ENCODE measurements at regions not wholly inside any gene's neighbourhood (a gene's known extent, or its start where the extent isn't known, plus 50 kb on each side); places are given as distances from the start of the nearest gene placed in this dataset.
"Not testable (repeated sequence)": the region's sequence is repeated elsewhere in the genome, so short reads cannot be mapped to it uniquely, and the experiment has no call there.

- Histone ChIP-seq H3K9me3 (ENCODE audit: control insufficient read depth, insufficient read depth, low read length) (no peaks in the 10 kb centered on the region), H3K27ac (ENCODE audit: low read depth, low read length) (no peak overlapping the region), H3K36me3 (ENCODE audit: control insufficient read depth, insufficient read depth, low read length) (no peaks in the 10 kb centered on the region), H3K4me1 (ENCODE audit: control insufficient read depth, insufficient read depth, low read length) (no peaks in the 10 kb centered on the region), H3K27me3 (ENCODE audit: control insufficient read depth, insufficient read depth, low read length) (no peaks in the 10 kb centered on the region), H3K4me3 (ENCODE audit: low read depth, low read length) (no peak overlapping the region)
- peak in 1 of 6 donors; percentile 20 for DNase-seq (ENCODE audit: low read depth in 4 of 6, low spot score in 6 of 6)
- WGBS (ENCODE audit: insufficient coverage) = no CpG with 5 or more reads among the region's 6 CpGs
Observed at GRCh38 chr7:68399991-68400590, 1198.2 kb upstream of the AUTS2 start.

GRCh38 chr7:68400783-68401182 lies 1197.5 kb upstream of the AUTS2 start:
- 87% methylated on average over 3 of the region's 3 CpGs for WGBS (ENCODE audit: insufficient coverage)
- DNase-seq (ENCODE audit: low read depth in 4 of 6, low spot score in 6 of 6) = no peak
- Histone ChIP-seq H3K27me3 (ENCODE audit: control insufficient read depth, insufficient read depth, low read length) (no peaks in the 10 kb centered on the region), H3K4me3 (ENCODE audit: low read depth, low read length) (no peak overlapping the region), H3K4me1 (ENCODE audit: control insufficient read depth, insufficient read depth, low read length) (no peaks in the 10 kb centered on the region), H3K9me3 (ENCODE audit: control insufficient read depth, insufficient read depth, low read length) (no peaks in the 10 kb centered on the region), H3K27ac (ENCODE audit: low read depth, low read length) (no peak overlapping the region), H3K36me3 (ENCODE audit: control insufficient read depth, insufficient read depth, low read length) (no peaks in the 10 kb centered on the region)

- H3K4me3 ChIP-seq (ENCODE audit: low read depth, low read length) = no peak overlapping the region
- WGBS (ENCODE audit: insufficient coverage) = no CpG with 5 or more reads among the region's 2 CpGs
- H3K27me3 ChIP-seq (ENCODE audit: control insufficient read depth, insufficient read depth, low read length) = no peaks in the 10 kb centered on the region
- no peaks in the 10 kb centered on the region for H3K9me3 ChIP-seq (ENCODE audit: control insufficient read depth, insufficient read depth, low read length)
- DNase-seq (ENCODE audit: low read depth in 4 of 6, low spot score in 6 of 6) = peak in 1 of 6 donors; percentile 43
- no peak overlapping the region for H3K27ac ChIP-seq (ENCODE audit: low read depth, low read length)
- no peaks in the 10 kb centered on the region for H3K4me1 ChIP-seq (ENCODE audit: control insufficient read depth, insufficient read depth, low read length)
- H3K36me3 ChIP-seq (ENCODE audit: control insufficient read depth, insufficient read depth, low read length) = no peaks in the 10 kb centered on the region
Observed at GRCh38 chr7:68401313-68401712, 1197.0 kb upstream of the AUTS2 start.

- Histone ChIP-seq H3K36me3 (ENCODE audit: control insufficient read depth, insufficient read depth, low read length) (no peaks in the 10 kb centered on the region), H3K4me3 (ENCODE audit: low read depth, low read length) (no peak overlapping the region), H3K4me1 (ENCODE audit: control insufficient read depth, insufficient read depth, low read length) (no peaks in the 10 kb centered on the region), H3K27me3 (ENCODE audit: control insufficient read depth, insufficient read depth, low read length) (no peaks in the 10 kb centered on the region), H3K9me3 (ENCODE audit: control insufficient read depth, insufficient read depth, low read length) (no peaks in the 10 kb centered on the region), H3K27ac (ENCODE audit: low read depth, low read length) (no peak overlapping the region)
- WGBS (ENCODE audit: insufficient coverage) = no CpG with 5 or more reads among the region's 4 CpGs
- DNase-seq (ENCODE audit: low read depth in 4 of 6, low spot score in 6 of 6) = no peak
Observed at GRCh38 chr7:68406480-68406879, 1191.8 kb upstream of the AUTS2 start.

GRCh38 chr7:68407460-68407859 lies 1190.8 kb upstream of the AUTS2 start:
- H3K27ac ChIP-seq (ENCODE audit: low read depth, low read length) = no peak overlapping the region

GRCh38 chr7:68408873-68409272 lies 1189.4 kb upstream of the AUTS2 start:
- Histone ChIP-seq H3K36me3 (ENCODE audit: control insufficient read depth, insufficient read depth, low read length) (no peaks in the 10 kb centered on the region), H3K4me3 (ENCODE audit: low read depth, low read length) (no peak overlapping the region), H3K9me3 (ENCODE audit: control insufficient read depth, insufficient read depth, low read length) (no peaks in the 10 kb centered on the region), H3K27me3 (ENCODE audit: control insufficient read depth, insufficient read depth, low read length) (no peaks in the 10 kb centered on the region), H3K4me1 (ENCODE audit: control insufficient read depth, insufficient read depth, low read length) (no peaks in the 10 kb centered on the region), H3K27ac (ENCODE audit: low read depth, low read length) (no peak overlapping the region)
- DNase-seq (ENCODE audit: low read depth in 4 of 6, low spot score in 6 of 6) = no peak
- WGBS (ENCODE audit: insufficient coverage) = no CpG with 5 or more reads among the region's 1 CpG

More at GRCh38 chr7:68407460-68407859, 1190.8 kb upstream of the AUTS2 start:
- Histone ChIP-seq H3K4me3 (ENCODE audit: low read depth, low read length) (no peak overlapping the region), H3K36me3 (ENCODE audit: control insufficient read depth, insufficient read depth, low read length) (no peaks in the 10 kb centered on the region), H3K27me3 (ENCODE audit: control insufficient read depth, insufficient read depth, low read length) (no peaks in the 10 kb centered on the region), H3K9me3 (ENCODE audit: control insufficient read depth, insufficient read depth, low read length) (no peaks in the 10 kb centered on the region), H3K4me1 (ENCODE audit: control insufficient read depth, insufficient read depth, low read length) (no peaks in the 10 kb centered on the region)
- no peak for DNase-seq (ENCODE audit: low read depth in 4 of 6, low spot score in 6 of 6)

- H3K4me1 ChIP-seq (ENCODE audit: control insufficient read depth, insufficient read depth, low read length) = no peaks in the 10 kb centered on the region
- H3K27ac ChIP-seq (ENCODE audit: low read depth, low read length) = no peak overlapping the region
- no peaks in the 10 kb centered on the region for H3K36me3 ChIP-seq (ENCODE audit: control insufficient read depth, insufficient read depth, low read length)
- no peak for DNase-seq (ENCODE audit: low read depth in 4 of 6, low spot score in 6 of 6)
- no peaks in the 10 kb centered on the region for H3K9me3 ChIP-seq (ENCODE audit: control insufficient read depth, insufficient read depth, low read length)
- no peaks in the 10 kb centered on the region for H3K27me3 ChIP-seq (ENCODE audit: control insufficient read depth, insufficient read depth, low read length)
- no peak overlapping the region for H3K4me3 ChIP-seq (ENCODE audit: low read depth, low read length)
Observed at GRCh38 chr7:68409851-68410250, 1188.4 kb upstream of the AUTS2 start.

- not testable (repeated sequence) for H3K9me3 ChIP-seq (ENCODE audit: control insufficient read depth, insufficient read depth, low read length); DNase-seq (ENCODE audit: low read depth in 4 of 6, low spot score in 6 of 6); H3K36me3 ChIP-seq (ENCODE audit: control insufficient read depth, insufficient read depth, low read length); H3K4me3 ChIP-seq (ENCODE audit: low read depth, low read length); H3K27me3 ChIP-seq (ENCODE audit: control insufficient read depth, insufficient read depth, low read length); H3K27ac ChIP-seq (ENCODE audit: low read depth, low read length); H3K4me1 ChIP-seq (ENCODE audit: control insufficient read depth, insufficient read depth, low read length)
- 92% methylated on average over 2 of the region's 11 CpGs for WGBS (ENCODE audit: insufficient coverage)
Observed at GRCh38 chr7:68410693-68411092, 1187.6 kb upstream of the AUTS2 start.

- no peaks in the 10 kb centered on the region for H3K4me1 ChIP-seq (ENCODE audit: control insufficient read depth, insufficient read depth, low read length)
- peak in 2 of 6 donors; percentile 76 to 83 for DNase-seq (ENCODE audit: low read depth in 4 of 6, low spot score in 6 of 6)
- WGBS (ENCODE audit: insufficient coverage) = 83% methylated on average over 3 of the region's 6 CpGs
- H3K36me3 ChIP-seq (ENCODE audit: control insufficient read depth, insufficient read depth, low read length) = no peaks in the 10 kb centered on the region
- no peak overlapping the region for H3K27ac ChIP-seq (ENCODE audit: low read depth, low read length)
- no peak overlapping the region for H3K4me3 ChIP-seq (ENCODE audit: low read depth, low read length)
- peaks cover 2% of the 10 kb centered on the region for H3K9me3 ChIP-seq (ENCODE audit: control insufficient read depth, insufficient read depth, low read length)
- no peaks in the 10 kb centered on the region for H3K27me3 ChIP-seq (ENCODE audit: control insufficient read depth, insufficient read depth, low read length)
Observed at GRCh38 chr7:68411742-68412141, 1186.5 kb upstream of the AUTS2 start.

- Histone ChIP-seq H3K27me3 (ENCODE audit: control insufficient read depth, insufficient read depth, low read length) (no peaks in the 10 kb centered on the region), H3K9me3 (ENCODE audit: control insufficient read depth, insufficient read depth, low read length) (peaks cover 2% of the 10 kb centered on the region), H3K4me1 (ENCODE audit: control insufficient read depth, insufficient read depth, low read length) (no peaks in the 10 kb centered on the region), H3K27ac (ENCODE audit: low read depth, low read length) (no peak overlapping the region), H3K36me3 (ENCODE audit: control insufficient read depth, insufficient read depth, low read length) (no peaks in the 10 kb centered on the region), H3K4me3 (ENCODE audit: low read depth, low read length) (no peak overlapping the region)
- DNase-seq (ENCODE audit: low read depth in 4 of 6, low spot score in 6 of 6) = no peak
- WGBS (ENCODE audit: insufficient coverage) = 91% methylated on average over 1 of the region's 2 CpGs
Observed at GRCh38 chr7:68414631-68415425, 1183.4 kb upstream of the AUTS2 start.

Measured in spinal cord (tissue), 9 donors.